ENCODE measurements at regions not wholly inside any gene's neighbourhood (a gene's known extent, or its start where the extent isn't known, plus 50 kb on each side); places are given as distances from the start of the nearest gene placed in this dataset.
"Not testable (repeated sequence)": the region's sequence is repeated elsewhere in the genome, so short reads cannot be mapped to it uniquely, and the experiment has no call there.

DNA sequence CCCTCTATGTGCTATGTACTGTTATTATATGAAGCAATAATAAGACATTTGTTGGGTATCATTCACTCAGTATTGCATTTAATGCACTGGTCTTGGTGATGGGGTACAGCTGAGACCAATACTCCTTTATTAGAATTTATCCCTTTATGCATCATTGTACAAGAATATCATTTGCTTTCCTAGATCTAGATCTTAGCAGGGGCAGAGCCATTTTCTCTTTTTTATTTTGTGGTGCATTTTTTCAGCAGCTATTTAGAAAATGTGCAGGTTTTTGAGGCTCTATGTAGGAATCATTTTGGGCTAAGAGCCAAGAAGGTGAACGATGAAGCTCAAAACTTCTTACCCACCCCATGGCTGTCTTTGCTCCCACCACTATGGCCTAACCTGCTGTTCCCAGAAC lies 114.2 kb downstream of the OR2B2 start:
- H3K4me3 ChIP-seq, result no peak overlapping the region
- H3K27ac ChIP-seq, result no peak overlapping the region
- no peaks in the 10 kb centered on the region for H3K9me3 ChIP-seq (replicated peaks)
- H3K27me3 ChIP-seq, result no peaks in the 10 kb centered on the region
- no peaks in the 10 kb centered on the region for H3K36me3 ChIP-seq
- DNase-seq, result no peak
- no peaks in the 10 kb centered on the region for H3K4me1 ChIP-seq

DNA sequence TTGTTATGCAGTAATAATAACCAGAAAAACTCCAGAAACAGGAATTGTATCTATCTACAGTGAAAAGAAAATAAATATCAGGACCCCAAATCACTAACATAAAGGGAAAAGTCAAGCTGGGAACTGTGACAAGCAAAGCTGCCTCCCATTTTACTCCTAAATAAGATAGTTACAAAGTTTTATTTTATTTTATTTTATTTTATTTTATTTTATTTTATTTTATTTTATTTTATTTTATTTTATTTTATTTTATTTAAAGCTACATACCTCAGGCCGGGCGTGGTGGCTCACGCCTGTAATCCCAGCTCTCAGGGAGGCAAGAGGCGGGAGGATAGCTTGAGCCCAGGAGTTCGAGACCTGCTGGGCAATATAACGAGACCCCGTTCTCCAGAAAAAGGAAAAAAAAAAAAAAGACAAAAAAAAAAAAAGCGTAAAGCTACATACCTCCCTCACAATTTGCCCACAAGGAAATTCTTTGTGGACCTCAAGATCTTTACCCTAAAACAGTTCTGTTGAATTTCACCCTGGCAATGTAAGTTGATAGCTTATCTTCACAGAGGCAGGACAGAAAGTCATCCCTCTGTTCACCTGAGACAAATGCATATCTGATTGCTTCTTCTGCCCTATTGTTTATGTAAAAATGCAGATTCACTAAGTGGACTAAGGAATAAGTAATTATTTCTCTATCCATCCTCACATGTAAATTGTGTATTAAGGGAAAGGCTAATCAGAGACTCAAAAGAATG lies 115.3 kb downstream of the OR2B2 start:
- H3K4me1 ChIP-seq; H3K27ac ChIP-seq; DNase-seq; H3K27me3 ChIP-seq; H3K4me3 ChIP-seq; H3K9me3 ChIP-seq (replicated peaks); H3K36me3 ChIP-seq: not testable (repeated sequence)

DNA sequence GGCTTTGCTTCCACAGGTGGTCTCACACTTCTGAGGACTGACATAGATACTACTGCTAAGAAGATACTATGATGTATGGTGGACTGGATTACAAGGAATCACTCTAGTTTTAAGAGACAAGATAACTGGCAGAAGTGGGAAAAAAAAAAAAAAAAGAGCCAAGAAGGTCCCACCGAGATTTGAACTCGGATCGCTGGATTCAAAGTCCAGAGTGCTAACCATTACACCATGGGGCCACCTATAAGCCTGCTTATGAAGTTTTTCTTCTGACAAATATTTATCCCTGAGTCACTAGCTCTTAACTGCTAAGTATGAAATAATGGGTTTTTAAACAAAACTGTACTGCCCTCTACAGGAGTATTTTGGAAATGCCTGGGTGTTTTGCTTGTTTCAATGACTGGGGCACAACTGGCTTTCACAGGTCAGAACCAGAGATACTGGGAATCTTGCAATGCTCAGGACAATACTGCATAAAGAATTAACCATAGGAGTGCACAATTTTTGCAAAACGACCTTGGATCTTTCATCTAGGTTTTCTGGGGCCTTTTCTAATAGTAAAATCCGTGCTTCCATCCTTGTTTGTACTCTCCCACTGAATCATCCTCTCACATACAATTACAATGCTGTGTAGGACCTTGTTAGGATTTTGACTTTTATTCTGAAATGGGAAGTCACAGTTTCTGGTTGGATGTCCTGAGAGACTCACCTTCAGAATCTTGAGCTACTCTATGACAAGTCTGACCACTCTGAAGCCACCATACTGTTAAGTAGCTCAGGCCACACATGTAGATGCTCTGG lies 116.3 kb downstream of the OR2B2 start:
- DNase-seq, result peak; percentile 58 to 90
- Histone ChIP-seq H3K4me1 (no peaks in the 10 kb centered on the region), H3K36me3 (no peaks in the 10 kb centered on the region), H3K27me3 (no peaks in the 10 kb centered on the region), H3K27ac (no peak overlapping the region), H3K4me3 (no peak overlapping the region), H3K9me3 (replicated peaks) (no peaks in the 10 kb centered on the region)

DNA sequence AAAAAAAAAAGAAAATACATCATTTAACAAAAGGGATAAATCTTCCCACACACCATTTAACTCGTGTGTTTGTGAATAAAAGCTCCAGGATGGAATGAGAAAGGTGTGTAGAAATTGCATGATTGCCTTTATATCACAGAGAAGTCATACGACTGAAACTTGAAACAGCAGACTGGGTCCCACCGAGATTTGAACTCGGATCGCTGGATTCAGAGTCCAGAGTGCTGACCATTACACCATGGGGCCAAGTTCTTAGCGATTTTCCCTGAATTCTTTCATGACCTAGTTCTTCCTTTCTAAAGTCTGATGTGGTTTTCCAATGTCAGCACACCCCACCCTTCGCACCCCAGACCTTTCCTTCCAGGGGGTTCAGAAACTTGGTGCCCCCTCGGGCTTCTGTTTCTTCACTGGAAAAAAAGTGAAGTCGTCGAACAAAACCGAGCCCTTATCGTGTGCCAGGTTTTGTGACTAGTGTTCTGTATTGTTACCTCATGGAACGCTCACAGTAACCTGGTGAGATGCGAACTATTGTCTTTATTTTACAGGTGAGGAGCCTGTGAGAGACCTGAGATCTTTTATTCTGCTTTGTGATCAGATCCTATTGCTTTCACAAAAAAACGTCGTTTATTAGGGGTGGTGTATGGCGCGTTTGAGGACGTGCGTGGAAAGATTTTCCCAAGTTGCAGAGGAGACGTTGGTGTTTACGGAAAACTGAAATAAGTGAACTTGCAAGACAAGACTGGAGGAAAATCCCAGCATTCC lies 120.8 kb downstream of the OR2B2 start:
- no peaks in the 10 kb centered on the region for H3K4me1 ChIP-seq
- H3K27ac ChIP-seq, result no peak overlapping the region
- H3K27me3 ChIP-seq, result no peaks in the 10 kb centered on the region
- no peaks in the 10 kb centered on the region for H3K36me3 ChIP-seq
- peak; percentile 61 to 79 for DNase-seq
- no peaks in the 10 kb centered on the region for H3K9me3 ChIP-seq (replicated peaks)
- H3K4me3 ChIP-seq, result peak overlapping the region; percentile 61

DNA sequence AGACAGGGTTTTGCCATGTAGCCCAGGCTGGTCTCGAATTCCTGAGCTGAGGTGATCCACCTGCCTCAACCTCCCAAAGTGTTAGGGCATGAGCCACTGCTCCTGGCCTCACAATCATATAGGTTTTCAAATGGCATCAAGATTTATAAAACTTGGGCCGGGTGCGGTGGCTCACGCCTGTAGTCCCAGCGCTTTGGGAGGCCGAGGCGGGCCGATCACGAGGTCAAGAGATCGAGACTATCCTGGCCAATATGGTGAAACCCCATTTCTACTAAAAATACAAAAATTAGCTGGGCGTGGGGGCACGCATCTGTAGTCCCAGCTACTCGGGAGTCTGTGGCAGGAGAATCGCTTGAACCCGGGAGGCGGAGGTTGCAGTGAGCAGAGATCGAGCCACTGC lies 123.8 kb downstream of the OR2B2 start:
- not testable (repeated sequence) for H3K9me3 ChIP-seq (replicated peaks); H3K27me3 ChIP-seq; H3K4me3 ChIP-seq; DNase-seq; H3K4me1 ChIP-seq; H3K27ac ChIP-seq; H3K36me3 ChIP-seq

DNA sequence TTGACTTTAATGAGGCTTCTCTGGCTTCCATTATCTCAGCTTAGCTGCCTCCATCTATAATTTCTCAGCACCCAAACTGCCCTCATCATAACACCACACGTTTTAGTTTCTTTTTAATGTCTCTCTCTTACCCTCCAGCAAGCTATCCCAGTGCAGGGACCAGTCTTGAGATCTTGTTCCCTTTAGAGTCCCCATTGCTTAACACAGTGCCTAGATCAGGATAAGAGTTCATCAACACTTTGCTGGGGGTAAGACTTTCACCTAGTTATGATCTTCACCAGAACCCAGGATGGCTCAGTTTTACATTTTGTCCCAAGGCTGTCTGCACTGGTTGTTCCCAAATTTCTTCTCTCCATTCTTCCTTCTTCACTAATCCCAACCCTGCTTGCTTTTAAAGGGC lies 126.1 kb downstream of the OR2B2 start:
- H3K4me1 ChIP-seq, result no peaks in the 10 kb centered on the region

DNA sequence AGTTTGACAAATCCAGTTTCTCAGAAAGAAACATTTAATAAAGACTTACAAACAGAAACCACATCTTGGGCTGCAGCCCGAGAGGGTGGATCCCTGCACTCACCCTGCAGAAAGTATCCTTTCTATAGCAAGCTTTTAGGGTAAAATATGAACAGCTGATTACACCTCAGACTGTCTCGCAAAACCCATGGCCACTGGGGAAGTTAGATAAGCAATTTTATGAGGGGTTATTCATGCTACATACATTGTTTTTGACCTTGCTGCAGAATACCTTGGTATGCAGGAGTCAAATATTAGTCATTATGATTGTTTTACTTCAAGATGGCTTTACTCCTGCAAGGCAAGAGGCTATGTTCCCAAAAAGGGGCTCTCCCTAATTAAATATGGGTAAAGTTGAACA lies 126.9 kb downstream of the OR2B2 start:
- Histone ChIP-seq H3K4me1 (no peaks in the 10 kb centered on the region), H3K9me3 (replicated peaks) (no peaks in the 10 kb centered on the region)

More for the DNA sequence above, 126.1 kb downstream of the OR2B2 start:
- no peak overlapping the region for H3K4me3 ChIP-seq
- no peaks in the 10 kb centered on the region for H3K36me3 ChIP-seq
- no peak overlapping the region for H3K27ac ChIP-seq
- no peak for DNase-seq
- no peaks in the 10 kb centered on the region for H3K9me3 ChIP-seq (replicated peaks)
- H3K27me3 ChIP-seq, result no peaks in the 10 kb centered on the region

DNA sequence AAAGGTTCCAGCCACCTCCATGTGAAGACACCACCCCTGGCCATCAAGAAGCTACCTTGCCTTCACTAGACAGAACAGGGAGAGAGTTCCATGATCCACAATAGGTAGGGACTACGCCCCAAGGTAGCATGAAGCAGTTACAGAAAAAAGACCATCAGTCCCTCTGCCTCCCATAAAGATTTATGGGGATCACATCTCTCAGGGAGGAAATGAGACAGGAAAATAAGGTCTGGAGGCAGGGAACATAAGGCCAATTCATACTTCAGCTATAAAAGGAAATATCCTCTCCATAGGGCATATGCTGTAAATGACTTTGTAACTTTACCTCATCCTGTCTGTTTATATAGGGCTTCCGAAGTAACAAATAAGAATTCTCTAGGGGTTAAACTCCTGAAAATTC lies 129.4 kb downstream of the OR2B2 start:
- Histone ChIP-seq H3K9me3 (replicated peaks) (no peaks in the 10 kb centered on the region), H3K4me1 (no peaks in the 10 kb centered on the region), H3K27me3 (no peaks in the 10 kb centered on the region), H3K4me3 (no peak overlapping the region), H3K27ac (no peak overlapping the region), H3K36me3 (no peaks in the 10 kb centered on the region)
- DNase-seq, result no peak

More for the DNA sequence above, 126.9 kb downstream of the OR2B2 start:
- Histone ChIP-seq H3K27ac (no peak overlapping the region), H3K36me3 (no peaks in the 10 kb centered on the region), H3K27me3 (no peaks in the 10 kb centered on the region), H3K4me3 (no peak overlapping the region)
- DNase-seq, result no peak

DNA sequence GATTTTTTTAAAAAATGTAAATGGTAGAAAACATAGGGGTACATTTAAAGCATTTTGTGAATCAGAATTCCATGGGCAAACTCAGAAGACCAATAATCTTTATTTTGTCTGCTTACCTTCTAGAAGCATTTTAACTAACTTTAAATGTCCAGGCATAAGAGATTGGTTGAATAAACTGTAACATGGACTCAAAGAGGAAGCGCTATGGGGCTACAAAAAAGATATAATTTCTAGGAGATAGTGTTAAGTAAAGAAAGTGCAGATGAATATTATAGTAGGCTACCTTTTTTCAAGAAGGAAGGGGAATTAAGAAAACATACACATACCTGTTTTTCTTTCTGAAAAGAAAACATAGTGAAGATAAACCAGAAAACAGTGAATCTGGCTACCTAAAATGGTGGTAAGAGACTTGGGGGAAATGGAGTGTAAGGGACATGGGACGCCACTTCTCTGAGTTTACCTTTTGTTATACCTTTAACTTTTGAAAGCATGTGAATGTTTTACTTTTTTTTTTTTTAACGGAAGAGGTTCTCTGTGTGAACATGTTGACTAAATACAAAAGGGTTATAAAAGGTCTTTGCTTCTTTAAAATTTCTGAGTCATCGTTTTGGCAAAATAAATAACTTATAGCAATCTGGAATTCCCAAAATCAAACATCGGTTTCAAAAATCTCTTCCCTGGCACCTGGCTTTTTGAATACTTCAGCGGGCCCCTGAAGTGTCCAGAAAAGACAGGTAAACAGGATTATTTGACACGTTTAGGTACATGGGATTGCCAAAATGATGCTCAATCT lies 133.4 kb downstream of the OR2B2 start:
- no peak for DNase-seq
- Histone ChIP-seq H3K36me3 (no peaks in the 10 kb centered on the region), H3K4me1 (no peaks in the 10 kb centered on the region), H3K27me3 (no peaks in the 10 kb centered on the region), H3K9me3 (replicated peaks) (no peaks in the 10 kb centered on the region), H3K27ac (no peak overlapping the region), H3K4me3 (no peak overlapping the region)

DNA sequence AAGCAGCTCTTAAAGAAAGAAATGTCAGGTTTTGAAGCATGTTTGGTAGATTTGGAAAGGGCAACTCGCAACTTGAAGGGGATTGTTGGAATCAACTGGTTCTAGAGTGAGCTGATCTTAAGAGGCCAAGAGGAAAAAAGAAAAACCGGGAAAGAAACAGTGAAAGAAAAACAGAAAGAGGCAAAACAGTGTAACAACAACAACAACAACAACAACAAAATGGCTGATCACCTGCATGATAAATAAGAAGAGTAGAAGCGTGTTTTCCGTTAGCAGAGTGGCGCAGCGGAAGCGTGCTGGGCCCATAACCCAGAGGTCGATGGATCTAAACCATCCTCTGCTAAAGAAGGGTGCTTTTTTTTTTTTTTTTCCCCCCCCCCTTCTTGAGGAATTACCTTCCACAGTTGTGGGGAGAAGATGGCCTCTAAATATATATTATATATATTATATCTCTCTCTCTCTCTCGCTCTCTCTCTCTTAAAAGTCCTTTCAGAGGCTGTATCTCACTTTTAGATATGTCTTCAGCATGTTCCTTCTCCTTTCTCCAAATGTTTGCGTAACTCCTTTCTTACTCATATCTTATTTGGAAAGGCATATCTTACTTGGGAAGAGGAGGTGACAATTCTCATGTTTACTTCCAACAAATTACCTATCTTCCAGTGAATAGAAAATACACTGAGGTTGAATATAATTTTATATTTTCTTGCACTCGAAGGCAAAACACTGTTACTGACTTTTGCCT lies 134.4 kb downstream of the OR2B2 start:
- Histone ChIP-seq H3K27me3 (no peaks in the 10 kb centered on the region), H3K9me3 (replicated peaks) (no peaks in the 10 kb centered on the region), H3K36me3 (no peaks in the 10 kb centered on the region), H3K4me1 (no peaks in the 10 kb centered on the region), H3K4me3 (no peak overlapping the region), H3K27ac (no peak overlapping the region)
- no peak for DNase-seq

DNA sequence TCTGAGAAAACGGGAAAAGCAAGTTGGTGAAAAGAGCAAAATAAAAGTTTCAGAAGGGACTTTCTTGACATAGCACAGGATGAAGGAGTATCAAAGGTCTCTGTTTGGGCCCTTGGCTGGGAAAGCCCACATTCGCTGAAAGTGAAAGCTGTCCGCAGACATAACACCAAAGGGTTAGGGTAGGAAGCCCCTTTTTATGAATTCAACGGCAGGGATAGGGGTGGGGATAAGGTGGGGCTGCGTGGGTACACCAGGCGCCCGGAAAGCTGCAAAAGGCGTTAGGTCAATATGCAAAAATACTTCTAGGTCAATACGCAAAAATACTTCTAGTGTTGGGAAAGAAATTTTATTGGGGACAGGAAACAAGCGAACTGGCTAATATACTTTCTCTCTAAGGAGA lies 135.1 kb downstream of the OR2B2 start:
- no peaks in the 10 kb centered on the region for H3K27me3 ChIP-seq
- no peak for DNase-seq
- H3K4me3 ChIP-seq, result no peak overlapping the region
- H3K27ac ChIP-seq, result no peak overlapping the region
- H3K4me1 ChIP-seq, result no peaks in the 10 kb centered on the region
- no peaks in the 10 kb centered on the region for H3K36me3 ChIP-seq
- H3K9me3 ChIP-seq (replicated peaks), result no peaks in the 10 kb centered on the region

DNA sequence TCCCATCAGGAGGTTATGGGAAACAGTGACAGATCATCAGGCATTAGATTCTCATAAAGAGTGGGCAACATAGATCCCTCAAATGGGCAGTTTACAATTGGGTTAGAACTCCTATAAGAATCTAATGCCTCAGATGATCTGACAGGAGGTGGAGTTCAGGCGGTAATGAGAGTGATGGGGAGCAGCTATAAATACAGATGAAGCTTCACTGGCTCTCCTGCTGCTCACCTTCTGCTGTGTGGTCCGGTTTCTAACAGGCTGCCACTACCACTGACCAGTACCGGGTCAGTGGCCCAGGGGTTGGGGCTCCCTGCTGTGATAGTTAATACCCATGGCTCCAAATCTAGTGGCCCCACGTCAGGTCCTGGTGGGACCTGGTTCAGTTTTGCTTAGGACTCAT lies 135.7 kb downstream of the OR2B2 start:
- no peak overlapping the region for H3K27ac ChIP-seq
- no peak for DNase-seq
- no peaks in the 10 kb centered on the region for H3K27me3 ChIP-seq
- H3K36me3 ChIP-seq, result no peaks in the 10 kb centered on the region
- no peaks in the 10 kb centered on the region for H3K9me3 ChIP-seq (replicated peaks)
- H3K4me1 ChIP-seq, result no peaks in the 10 kb centered on the region
- H3K4me3 ChIP-seq, result no peak overlapping the region

DNA sequence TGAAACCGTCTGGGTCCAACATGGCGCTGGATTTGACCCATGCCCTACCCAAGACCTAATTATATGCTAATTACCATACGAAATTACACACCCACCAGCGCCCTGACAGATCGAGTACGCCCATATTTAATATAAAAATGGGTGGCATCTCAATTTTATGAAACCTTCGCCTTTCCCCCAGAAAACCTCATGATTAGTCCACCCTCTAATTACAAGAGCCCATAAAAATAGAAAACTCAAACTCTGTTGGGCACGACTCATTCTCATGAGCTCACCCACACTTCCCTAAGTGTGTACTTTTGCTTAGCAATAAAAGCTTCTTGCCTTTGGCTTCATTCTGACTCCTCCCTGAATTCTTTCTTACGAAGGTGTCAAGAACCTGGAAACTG lies 136.4 kb downstream of the OR2B2 start:
- no peaks in the 10 kb centered on the region for H3K36me3 ChIP-seq
- H3K27me3 ChIP-seq, result no peaks in the 10 kb centered on the region
- H3K27ac ChIP-seq, result no peak overlapping the region
- H3K9me3 ChIP-seq (replicated peaks), result no peaks in the 10 kb centered on the region
- DNase-seq, result no peak
- H3K4me1 ChIP-seq, result no peaks in the 10 kb centered on the region
- H3K4me3 ChIP-seq, result no peak overlapping the region

DNA sequence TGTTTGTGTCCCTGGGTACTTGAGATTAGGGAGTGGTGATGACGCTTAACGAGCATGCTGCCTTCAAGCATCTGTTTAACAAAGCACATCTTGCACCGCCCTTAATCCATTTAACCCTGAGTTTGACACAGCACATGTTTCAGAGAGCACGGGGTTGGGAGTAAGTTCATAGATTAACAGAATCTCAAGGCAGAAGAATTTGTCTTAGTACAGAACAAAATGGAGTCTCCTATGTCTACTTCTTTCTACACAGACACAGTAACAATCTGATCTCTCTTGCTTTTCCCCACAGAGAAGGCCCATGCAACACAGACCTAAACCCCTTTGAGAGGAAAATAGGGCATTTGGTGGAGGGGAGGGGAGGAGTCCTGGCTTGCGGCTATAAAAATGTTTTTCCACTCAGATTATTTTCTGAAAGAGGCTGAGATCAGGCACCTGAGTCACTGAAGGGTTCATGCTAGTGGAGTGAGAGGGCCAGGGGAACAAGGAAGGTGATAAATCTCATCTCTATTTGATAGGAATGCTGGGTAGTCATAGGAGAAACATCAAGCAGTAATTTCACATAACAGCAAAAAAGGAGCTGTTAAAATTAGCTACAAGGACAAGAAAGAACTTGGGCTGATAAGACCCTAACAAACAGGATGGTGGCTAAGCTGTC lies 136.9 kb downstream of the OR2B2 start:
- H3K9me3 ChIP-seq (replicated peaks); H3K4me1 ChIP-seq; H3K36me3 ChIP-seq; H3K27ac ChIP-seq; H3K27me3 ChIP-seq; DNase-seq; H3K4me3 ChIP-seq: not testable (repeated sequence)

Measured in SJCRH30 (cell line).